H1 (cell line): ENCODE measurements at regions not wholly inside any gene's neighbourhood (a gene's known extent, or its start where the extent isn't known, plus 50 kb on each side); places are given as distances from the start of the nearest gene placed in this dataset.

ENCODE experiments used
- CTCF ChIA-PET: fragments of 300-600 bp; sonication (Branson Sonifier 250); formaldehyde crosslinking; loops from one replicate; lab custom pipeline; 2021; ENCODE audit not compliant: partially characterized antibody; lab: Charles Lee
- POLR2A ChIA-PET: fragments of 300-600 bp; sonication (Branson Sonifier 250); formaldehyde crosslinking; loops from one replicate; lab custom pipeline; 2021; ENCODE audit warnings: inconsistent platforms; ENCODE audit not compliant: partially characterized antibody; lab: Charles Lee
- DNase-seq, 2 experiments: peaks; one replicate each; pipeline versions ENCODE4 v3.0.0 to v3.0.0-alpha.2; 2010 to 2022; ENCODE audit warnings: low spot score in 2 of 2, low read depth in 1 of 2, mixed read lengths in 1 of 2
- FAIRE-seq: peaks from 2 replicates; lab custom pipeline; 2011; peaks lifted over from hg19 to GRCh38; lab: Jason Lieb, UNC
- H2AFZ ChIP-seq: 2 replicates; pipeline ENCODE4 v1.8.1; 2012; ENCODE audit warnings: low read length, inconsistent platforms
- H2AK5ac ChIP-seq: 2 replicates; pipeline ENCODE4 v1.6.1; 2013; ENCODE audit warnings: low read depth, low read length
- H2BK120ac ChIP-seq: replicated peaks from 2 replicates; pipeline ENCODE3; 2013; ENCODE audit warnings: low read depth, low read length, inconsistent platforms
- H2BK12ac ChIP-seq: 2 replicates; pipeline ENCODE4 v1.6.1; 2013; ENCODE audit warnings: low read depth, low read length
- H2BK15ac ChIP-seq: 2 replicates; pipeline ENCODE4 v1.6.1; 2013; ENCODE audit warnings: low read length
- H2BK20ac ChIP-seq: 2 replicates; pipeline ENCODE4 v1.6.1; 2013; ENCODE audit warnings: low read length
- H2BK5ac ChIP-seq: 2 replicates; pipeline ENCODE4 v1.6.1; 2013; ENCODE audit warnings: low read depth, low read length
- H3K14ac ChIP-seq: 2 replicates; pipeline ENCODE4 v1.6.1; 2013; ENCODE audit warnings: inconsistent platforms; ENCODE audit not compliant: insufficient read length
- H3K18ac ChIP-seq: 2 replicates; pipeline ENCODE4 v1.6.1; 2013; ENCODE audit warnings: low read length; ENCODE audit errors: extremely low read depth
- H3K23ac ChIP-seq: 2 replicates; pipeline ENCODE4 v1.6.1; 2013; ENCODE audit warnings: inconsistent platforms; ENCODE audit not compliant: insufficient read length
- H3K23me2 ChIP-seq: 2 replicates; pipeline ENCODE4 v1.6.1; 2013; ENCODE audit warnings: low read depth, low read length
- H3K27ac ChIP-seq: 2 replicates; pipeline ENCODE4 v1.6.1; 2011; ENCODE audit warnings: low read depth, low read length, inconsistent platforms
- H3K27me3 ChIP-seq, 4 experiments: replicated peaks in 1 of 4; 1 replicate in 1 of 4; 2 replicates in 3 of 4; pipeline versions ENCODE4 v1.6.1 to v1.8.1; 2011 to 2013; ENCODE audit warnings: low read length in 3 of 4, mild to moderate bottlenecking in 3 of 4, inconsistent platforms in 2 of 4, mixed read lengths in 2 of 4, moderate library complexity in 1 of 4; ENCODE audit not compliant: control insufficient read depth in 3 of 4, insufficient read depth in 3 of 4; ENCODE audit errors: extremely low read depth in 1 of 4
- H3K36me3 ChIP-seq, 4 experiments: 2 replicates each; pipeline versions ENCODE4 v1.6.1 to v1.8.1; 2011 to 2013; ENCODE audit warnings: mild to moderate bottlenecking in 4 of 4, low read length in 3 of 4, moderate library complexity in 2 of 4, control low read depth in 1 of 4, inconsistent platforms in 1 of 4; ENCODE audit not compliant: insufficient read depth in 4 of 4, control insufficient read depth in 2 of 4
- H3K4ac ChIP-seq: replicated peaks from 2 replicates; pipeline ENCODE3; 2013; ENCODE audit warnings: low read length, low read depth, mixed read lengths, inconsistent platforms; ENCODE audit not compliant: insufficient read length
- H3K4me1 ChIP-seq, 4 experiments: replicated peaks in 1 of 4; 1 replicate in 1 of 4; 2 replicates in 3 of 4; pipeline versions ENCODE4 v1.6.1 to v1.8.1; 2011 to 2013; ENCODE audit warnings: low read length in 3 of 4, inconsistent platforms in 2 of 4, mixed read lengths in 1 of 4; ENCODE audit not compliant: insufficient read depth in 4 of 4, control insufficient read depth in 3 of 4
- H3K4me2 ChIP-seq, 2 experiments: 2 replicates each; pipeline versions ENCODE4 v1.6.1 to v1.8.1; 2011 to 2013; ENCODE audit warnings: low read depth in 2 of 2, low read length in 2 of 2, control low read depth in 1 of 2, inconsistent platforms in 1 of 2, mild to moderate bottlenecking in 1 of 2; ENCODE audit not compliant: insufficient read depth in 1 of 2
- H3K4me3 ChIP-seq, 4 experiments: fragments of 200-600, 300-600 bp in 1 of 4; sonication (generic), shearing (Covaris generic), sonication (Bioruptor Twin) in 1 of 4; 2 replicates each; pipeline versions ENCODE4 v1.5.1 to v1.8.1; 2011 to 2016; ENCODE audit warnings: low read length in 4 of 4, low read depth in 3 of 4, control low read depth in 2 of 4, inconsistent platforms in 2 of 4, mild to moderate bottlenecking in 2 of 4, mixed read lengths in 1 of 4, moderate library complexity in 1 of 4; ENCODE audit not compliant: insufficient read depth in 2 of 4; ENCODE audit errors: extremely low read depth in 1 of 4
- H3K56ac ChIP-seq: replicated peaks from 2 replicates; pipeline ENCODE3; 2013; ENCODE audit warnings: low read depth, mild to moderate bottlenecking, mixed read lengths, low read length, inconsistent platforms; ENCODE audit not compliant: insufficient read length
- H3K79me1 ChIP-seq: 2 replicates; pipeline ENCODE4 v1.6.1; 2013; ENCODE audit warnings: low read depth, low read length, control low read depth
- H3K79me2 ChIP-seq, 2 experiments: 2 replicates each; pipeline versions ENCODE4 v1.6.1 to v1.8.1; 2012 to 2013; ENCODE audit warnings: low read length in 2 of 2, mild to moderate bottlenecking in 2 of 2, inconsistent platforms in 1 of 2; ENCODE audit not compliant: insufficient read depth in 2 of 2, control insufficient read depth in 1 of 2
- H3K9ac ChIP-seq, 4 experiments: replicated peaks in 1 of 4; 1 replicate in 1 of 4; 2 replicates in 3 of 4; pipeline versions ENCODE4 v1.6.1 to v1.8.1; 2011 to 2013; ENCODE audit warnings: low read depth in 3 of 4, low read length in 3 of 4, control low read depth in 2 of 4, mild to moderate bottlenecking in 2 of 4, moderate library complexity in 2 of 4, inconsistent platforms in 1 of 4; ENCODE audit errors: extremely low read depth in 1 of 4
- H3K9me3 ChIP-seq, 2 experiments: 2 replicates each; pipeline versions ENCODE4 v1.6.1 to v1.8.1; 2012 to 2013; ENCODE audit warnings: mild to moderate bottlenecking in 2 of 2, moderate library complexity in 2 of 2, control low read depth in 1 of 2, inconsistent platforms in 1 of 2, low read depth in 1 of 2, low read length in 1 of 2, mixed read lengths in 1 of 2; ENCODE audit not compliant: insufficient read depth in 2 of 2
- H4K20me1 ChIP-seq, 2 experiments: replicated peaks in 1 of 2; 2 replicates each; pipeline versions ENCODE3 to v1.8.1; 2011 to 2013; ENCODE audit warnings: inconsistent platforms in 2 of 2, low read length in 2 of 2, mild to moderate bottlenecking in 1 of 2; ENCODE audit not compliant: insufficient read depth in 2 of 2, control insufficient read depth in 1 of 2
- H4K5ac ChIP-seq: 2 replicates; pipeline ENCODE4 v1.6.1; 2013; ENCODE audit warnings: low read length, low read depth, mixed read lengths, inconsistent platforms; ENCODE audit not compliant: insufficient read length
- H4K8ac ChIP-seq: 2 replicates; pipeline ENCODE4 v1.8.0; 2013; ENCODE audit warnings: mild to moderate bottlenecking, moderate library complexity, low read length, inconsistent platforms; ENCODE audit not compliant: insufficient read depth; ENCODE audit errors: extremely low read depth
- H4K91ac ChIP-seq: replicated peaks from 2 replicates; pipeline ENCODE3; 2013; ENCODE audit warnings: low read length, mixed read lengths, inconsistent platforms; ENCODE audit not compliant: insufficient read length
- BACH1 ChIP-seq: IDR thresholded peaks from 2 replicates; pipeline ENCODE4 v1.6.1; 2012; ENCODE audit warnings: low read length, improper control_type of control experiment
- BCL11A ChIP-seq, 2 experiments: IDR thresholded peaks; one replicate each; pipeline ENCODE4 v1.6.1; 2011; ENCODE audit warnings: low read depth in 2 of 2, low read length in 2 of 2, mild to moderate bottlenecking in 2 of 2
- MAFK ChIP-seq: IDR thresholded peaks from 2 replicates; pipeline ENCODE4 v1.6.1; 2012; ENCODE audit warnings: low read depth, mild to moderate bottlenecking, improper control_type of control experiment, low read length
- WGBS, 2 experiments: shearing (Covaris generic) in 1 of 2; methylation state at CpG; one replicate each; pipeline versions ENCODE4 v1.1.6 to v1.1.7; 2013 to 2015; ENCODE audit warnings: low lambda C conversion rate in 2 of 2, mixed read lengths in 2 of 2, inconsistent platforms in 1 of 2, low coverage in 1 of 2, missing lambda C conversion rate in 1 of 2; ENCODE audit not compliant: insufficient replicate concordance in 2 of 2, insufficient coverage in 1 of 2, insufficient read length in 1 of 2; ENCODE audit errors: extremely low coverage in 1 of 2, missing lambda C conversion rate in 1 of 2; 5-methylcytosine and 5-hydroxymethylcytosine counted together
- TF ChIP-seq, protein P1 (sequence below), 3 experiments: IDR thresholded peaks; 1 replicate in 2 of 3; 2 replicates in 1 of 3; pipeline versions ENCODE4 v1.5.1 to v1.6.1; 2011; ENCODE audit warnings: low read length in 3 of 3, mild to moderate bottlenecking in 3 of 3, inconsistent platforms in 2 of 3, low read depth in 1 of 3, moderate library complexity in 1 of 3; ENCODE audit not compliant: insufficient read depth in 1 of 3; ENCODE audit errors: control extremely low read depth in 1 of 3

DNA sequence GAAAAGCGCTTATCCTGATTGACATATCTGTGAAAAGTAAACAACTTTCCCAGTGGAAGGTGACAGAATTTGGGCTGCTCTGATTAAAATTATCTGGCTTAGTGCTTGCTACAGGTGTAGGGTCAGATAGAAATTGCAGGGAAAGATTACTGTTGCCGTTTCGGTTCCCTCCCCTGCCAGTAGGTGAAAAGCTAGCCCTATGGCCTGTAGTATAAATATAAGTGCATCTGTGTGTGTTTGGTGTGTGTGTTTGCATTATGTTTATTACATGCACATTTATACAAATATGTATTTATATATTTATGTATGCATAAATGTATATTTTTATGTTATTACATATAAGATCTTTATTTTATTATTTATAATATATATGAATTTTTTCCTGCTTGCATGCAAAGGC lies 72.3 kb upstream of the VOPP1 start:
- Histone ChIP-seq H3K23ac (no peak overlapping the region), H2BK5ac (no peak overlapping the region), H4K91ac (no peak overlapping the region), H3K23me2 (no peaks in the 10 kb centered on the region), H3K14ac (no peak overlapping the region), H3K4me3 (no peak overlapping the region), H3K36me3 (no peaks in the 10 kb centered on the region), H3K4ac (no peak overlapping the region), H2BK15ac (no peak overlapping the region), H3K9me3 (peaks cover 0 to 6% of the 10 kb centered on the region in 2 experiments; a peak in 1 of 4 replicates), H3K27me3 (no peaks in the 10 kb centered on the region), H3K4me2 (no peak overlapping the region), H4K8ac (no peak overlapping the region), H4K5ac (no peak overlapping the region), H2AK5ac (no peak overlapping the region), H4K20me1 (no peaks in the 10 kb centered on the region), H2BK12ac (no peak overlapping the region), H3K4me1 (no peaks in the 10 kb centered on the region), H2BK120ac (no peak overlapping the region), H3K56ac (no peak overlapping the region), H3K18ac (no peak overlapping the region), H2AFZ (no peak overlapping the region), H3K27ac (no peak overlapping the region), H2BK20ac (no peak overlapping the region), H3K79me2 (no peaks in the 10 kb centered on the region), H3K79me1 (no peaks in the 10 kb centered on the region), H3K9ac (no peak overlapping the region)
- POLR2A ChIA-PET, result no interaction called here
- FAIRE-seq, result no peak
- CTCF ChIA-PET, result no interaction called here
- TF ChIP-seq BACH1 (no peak), BCL11A (IDR thresholded peaks at IDR 0.05; ENCODE audit: low read depth in 2 of 2, low read length in 2 of 2) (no peak), MAFK (no peak)
- TF ChIP-seq, protein P1, sequence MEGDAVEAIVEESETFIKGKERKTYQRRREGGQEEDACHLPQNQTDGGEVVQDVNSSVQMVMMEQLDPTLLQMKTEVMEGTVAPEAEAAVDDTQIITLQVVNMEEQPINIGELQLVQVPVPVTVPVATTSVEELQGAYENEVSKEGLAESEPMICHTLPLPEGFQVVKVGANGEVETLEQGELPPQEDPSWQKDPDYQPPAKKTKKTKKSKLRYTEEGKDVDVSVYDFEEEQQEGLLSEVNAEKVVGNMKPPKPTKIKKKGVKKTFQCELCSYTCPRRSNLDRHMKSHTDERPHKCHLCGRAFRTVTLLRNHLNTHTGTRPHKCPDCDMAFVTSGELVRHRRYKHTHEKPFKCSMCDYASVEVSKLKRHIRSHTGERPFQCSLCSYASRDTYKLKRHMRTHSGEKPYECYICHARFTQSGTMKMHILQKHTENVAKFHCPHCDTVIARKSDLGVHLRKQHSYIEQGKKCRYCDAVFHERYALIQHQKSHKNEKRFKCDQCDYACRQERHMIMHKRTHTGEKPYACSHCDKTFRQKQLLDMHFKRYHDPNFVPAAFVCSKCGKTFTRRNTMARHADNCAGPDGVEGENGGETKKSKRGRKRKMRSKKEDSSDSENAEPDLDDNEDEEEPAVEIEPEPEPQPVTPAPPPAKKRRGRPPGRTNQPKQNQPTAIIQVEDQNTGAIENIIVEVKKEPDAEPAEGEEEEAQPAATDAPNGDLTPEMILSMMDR (IDR thresholded peaks at IDR 0.05; ENCODE audit: control extremely low read depth in 1 of 3, insufficient read depth in 1 of 3, low read depth in 1 of 3, low read length in 3 of 3), result no peak
- 94% methylated on average over 3 of the region's 3 CpGs; no CpG with 5 or more reads in 1 of the 2 experiments for WGBS, 2 experiments
- DNase-seq, result no peak
